Left ventricle myocardium inferior (tissue), 1 donor: ENCODE measurements at regions not wholly inside any gene's neighbourhood (a gene's known extent, or its start where the extent isn't known, plus 50 kb on each side); places are given as distances from the start of the nearest gene placed in this dataset.
"Not testable (repeated sequence)": the region's sequence is repeated elsewhere in the genome, so short reads cannot be mapped to it uniquely, and the experiment has no call there.

Experiments used
- DNase-seq: peaks from one replicate; pipeline ENCODE4 v3.0.0-alpha.2; 2020
- H3K27ac ChIP-seq: fragments of 200-600 bp; replicated peaks from 2 replicates; pipeline ENCODE4 v1.8.0; 2021
- H3K27me3 ChIP-seq: fragments of 200-600 bp; 2 replicates; pipeline ENCODE4 v1.8.0; 2021; ENCODE audit warnings: low read depth
- H3K36me3 ChIP-seq: fragments of 200-600 bp; 2 replicates; pipeline ENCODE4 v1.8.0; 2021
- H3K4me1 ChIP-seq: fragments of 200-600 bp; 2 replicates; pipeline ENCODE4 v1.8.0; 2021
- H3K4me3 ChIP-seq: fragments of 200-600 bp; 2 replicates; pipeline ENCODE4 v1.8.0; 2021; ENCODE audit warnings: mild to moderate bottlenecking, moderate library complexity
- H3K9me3 ChIP-seq: fragments of 200-600 bp; replicated peaks from 2 replicates; pipeline ENCODE4 v1.8.0; 2021
- CTCF ChIP-seq: fragments of 200-600 bp; IDR thresholded peaks from 2 replicates; pipeline ENCODE4 v1.8.0; 2021; ENCODE audit warnings: antibody characterized with exemption, mild to moderate bottlenecking, borderline replicate concordance
- intact Hi-C: fragments of 100-400 bp; cut with micrococcal nuclease; formaldehyde crosslinking; loops from one replicate; pipeline ENCODE4 v1.11.0; 2022
- donor health status: DM: no; HTN: yes; CAD: no; lungs with severe emphysema.

GRCh38 chr2:176910828-176911227, 301.8 kb upstream of the HNRNPA3 start:
- DNase-seq = no peak
- no peaks in the 10 kb centered on the region for H3K36me3 ChIP-seq
- no peaks in the 10 kb centered on the region for H3K4me1 ChIP-seq
- H3K4me3 ChIP-seq = no peak overlapping the region
- TF ChIP-seq CTCF = no peak
- intact Hi-C loops = no loop called here
- H3K9me3 ChIP-seq = no peaks in the 10 kb centered on the region
- peaks cover 46% of the 10 kb centered on the region for H3K27me3 ChIP-seq
- no peak overlapping the region for H3K27ac ChIP-seq

GRCh38 chr2:176913955-176914354, 298.6 kb upstream of the HNRNPA3 start:
- intact Hi-C loops = no loop called here
- peaks cover 46% of the 10 kb centered on the region for H3K27me3 ChIP-seq
- no peak for DNase-seq
- no peak for TF ChIP-seq CTCF
- no peaks in the 10 kb centered on the region for H3K36me3 ChIP-seq
- no peak overlapping the region for H3K4me3 ChIP-seq
- H3K9me3 ChIP-seq = no peaks in the 10 kb centered on the region
- H3K27ac ChIP-seq = no peak overlapping the region
- H3K4me1 ChIP-seq = no peaks in the 10 kb centered on the region

GRCh38 chr2:176914371-176914770, 298.2 kb upstream of the HNRNPA3 start:
- Histone ChIP-seq H3K9me3 (no peaks in the 10 kb centered on the region), H3K36me3 (no peaks in the 10 kb centered on the region), H3K27me3 (peaks cover 42% of the 10 kb centered on the region), H3K4me3 (no peak overlapping the region), H3K4me1 (no peaks in the 10 kb centered on the region), H3K27ac (no peak overlapping the region)
- intact Hi-C loops = no loop called here
- no peak for DNase-seq
- no peak for TF ChIP-seq CTCF

- intact Hi-C loops, H3K4me1 ChIP-seq, H3K4me3 ChIP-seq, H3K27ac ChIP-seq, H3K27me3 ChIP-seq, DNase-seq, H3K36me3 ChIP-seq: not testable (repeated sequence)
- H3K9me3 ChIP-seq = peaks cover 13% of the 10 kb centered on the region
These were observed 290.0 kb upstream of the HNRNPA3 start for GRCh38 chr2:176922545-176922944.

GRCh38 chr2:176923205-176923604, 289.4 kb upstream of the HNRNPA3 start:
- no peak for DNase-seq
- Histone ChIP-seq H3K9me3 (peaks cover 13% of the 10 kb centered on the region), H3K36me3 (no peaks in the 10 kb centered on the region), H3K4me3 (no peak overlapping the region), H3K27me3 (peaks cover 4% of the 10 kb centered on the region), H3K4me1 (no peaks in the 10 kb centered on the region), H3K27ac (no peak overlapping the region)
- no peak for TF ChIP-seq CTCF
- intact Hi-C loops = no loop called here

- intact Hi-C loops = no loop called here
These were observed 287.6 kb upstream of the HNRNPA3 start for GRCh38 chr2:176924909-176925534.

More at GRCh38 chr2:176924909-176925534, 287.6 kb upstream of the HNRNPA3 start:
- no peak for TF ChIP-seq CTCF
- Histone ChIP-seq H3K36me3 (no peaks in the 10 kb centered on the region), H3K4me3 (no peak overlapping the region), H3K27ac (no peak overlapping the region), H3K4me1 (no peaks in the 10 kb centered on the region), H3K9me3 (peaks cover 13% of the 10 kb centered on the region), H3K27me3 (no peaks in the 10 kb centered on the region)
- no peak for DNase-seq
